NB4 (cell line): ENCODE measurements at regions not wholly inside any gene's neighbourhood (a gene's known extent, or its start where the extent isn't known, plus 50 kb on each side); places are given as distances from the start of the nearest gene placed in this dataset.

Experiments
- DNase-seq: peaks from one replicate; pipeline ENCODE4 v3.0.0; 2010; ENCODE audit warnings: low read depth
- H3K4me3 ChIP-seq: one replicate; pipeline ENCODE4 v1.5.1; 2011; ENCODE audit warnings: mild to moderate bottlenecking, low read depth, low read length, moderate library complexity
- CTCF ChIP-seq: IDR thresholded peaks from one replicate; pipeline ENCODE4 v1.5.1; 2012; ENCODE audit warnings: low read depth, low read length
- MAX ChIP-seq: IDR thresholded peaks from 2 replicates; pipeline ENCODE4 v1.6.1; 2011; ENCODE audit warnings: low read depth, low read length
- MYC ChIP-seq: IDR thresholded peaks from 2 replicates; pipeline ENCODE4 v1.6.1; 2011; ENCODE audit warnings: low read depth, low read length
- POLR2A ChIP-seq: IDR thresholded peaks from 2 replicates; pipeline ENCODE4 v1.6.1; 2011; ENCODE audit warnings: mild to moderate bottlenecking; ENCODE audit not compliant: insufficient read length; ENCODE audit errors: extremely low read depth

- H3K4me3 ChIP-seq, result no peak overlapping the region
- TF ChIP-seq CTCF, result no peak
- no peak for TF ChIP-seq MAX
- TF ChIP-seq POLR2A, result no peak
- TF ChIP-seq MYC, result no peak
- no peak for DNase-seq
These were observed 245.8 kb downstream of the KCNS3 start for GRCh38 chr2:18124116-18124835.

DNA sequence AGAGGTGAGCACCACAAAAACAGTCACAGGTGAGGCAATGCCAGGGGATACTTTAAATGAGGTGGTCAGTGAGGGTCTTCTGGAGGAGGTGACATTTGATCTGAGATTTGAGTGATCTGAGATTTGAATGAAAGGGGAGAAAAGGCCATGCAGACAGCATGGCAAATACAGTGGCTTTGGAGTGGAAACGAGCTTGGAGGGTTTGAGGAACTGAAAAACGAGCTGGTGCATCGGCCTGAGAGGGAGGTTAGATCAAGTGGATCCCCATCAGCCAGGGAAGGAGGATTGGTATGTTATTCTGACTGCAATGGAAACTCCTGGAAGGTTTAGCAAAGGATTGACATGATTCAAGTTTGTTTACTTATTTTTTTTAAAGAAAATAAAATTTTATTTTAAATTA lies 245.1 kb downstream of the KCNS3 start:
- TF ChIP-seq MYC (no peak), CTCF (no peak), MAX (no peak), POLR2A (no peak)
- DNase-seq, result no peak

DNA sequence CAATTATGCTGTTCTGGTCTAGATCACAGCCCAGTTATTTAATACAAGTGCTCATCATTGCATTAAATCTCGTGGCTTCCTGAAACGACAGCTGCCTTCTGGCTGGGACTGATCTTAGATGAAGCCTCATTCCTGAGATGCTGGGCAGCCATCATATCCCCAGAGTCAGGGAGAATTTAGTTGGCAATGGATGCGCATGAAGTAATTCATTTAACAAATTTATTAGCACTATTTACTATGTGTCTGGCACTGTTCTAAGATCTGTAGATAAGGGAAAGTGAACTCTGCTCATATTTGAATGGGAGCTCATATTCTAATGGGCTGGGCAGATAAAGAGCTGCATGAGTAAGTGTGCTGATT lies 244.7 kb downstream of the KCNS3 start:
- TF ChIP-seq MAX, result no peak
- no peak for TF ChIP-seq CTCF
- TF ChIP-seq MYC, result no peak
- no peak for TF ChIP-seq POLR2A
- no peak for DNase-seq
- no peak overlapping the region for H3K4me3 ChIP-seq

More for the DNA sequence above, 245.1 kb downstream of the KCNS3 start:
- no peak overlapping the region for H3K4me3 ChIP-seq

- no peak for TF ChIP-seq POLR2A
- no peak for TF ChIP-seq MAX
- TF ChIP-seq CTCF, result no peak
- TF ChIP-seq MYC, result no peak
- no peak for DNase-seq
- H3K4me3 ChIP-seq, result no peak overlapping the region
These were observed 244.2 kb downstream of the KCNS3 start for GRCh38 chr2:18122544-18123210.

DNA sequence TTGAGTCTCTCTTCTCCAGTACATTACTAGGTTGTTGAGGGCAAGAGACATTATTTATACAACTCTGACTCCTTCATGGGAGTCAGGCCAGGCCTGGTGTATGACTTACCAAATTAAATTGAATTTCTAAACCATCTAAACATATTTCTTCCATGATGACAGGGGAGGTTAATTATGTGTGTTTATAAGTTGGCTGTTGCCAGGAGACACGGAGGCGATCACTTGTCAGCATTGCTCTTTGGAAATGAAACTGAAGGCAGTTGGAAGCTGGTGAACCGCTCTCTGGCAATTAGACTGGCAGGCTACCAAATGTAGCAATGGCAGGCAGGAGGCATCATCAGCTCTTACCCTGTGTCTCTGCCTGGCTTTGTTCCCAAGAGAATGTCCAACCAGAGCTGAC lies 241.4 kb downstream of the KCNS3 start:
- no peak for DNase-seq
- H3K4me3 ChIP-seq, result no peak overlapping the region
- TF ChIP-seq MYC (no peak), POLR2A (no peak), MAX (no peak), CTCF (no peak)
